T-helper 1 cell treated with Interleukin-12 subunit alpha and Interleukin-12 subunit beta and Interleukin-4 antibody, amounts not matched to agents 30 ng/mL and 1 ng/mL, for 36 hours (primary cell): ENCODE measurements at regions not wholly inside any gene's neighbourhood (a gene's known extent, or its start where the extent isn't known, plus 50 kb on each side); places are given as distances from the start of the nearest gene placed in this dataset.

Experiments used
- intact Hi-C: fragments of 100-400 bp; cut with micrococcal nuclease; formaldehyde crosslinking; loops from one replicate; pipeline ENCODE4 v1.15.1; 2024

- intact Hi-C loops = no loop called here
Measured at GRCh38 chr2:2565671-2566070, 234.6 kb upstream of the MYT1L start.

- intact Hi-C loops = no loop called here
Measured at GRCh38 chr2:2564300-2565078, 233.4 kb upstream of the MYT1L start.

- intact Hi-C loops = no loop called here
Measured at GRCh38 chr2:2563309-2563860, 232.3 kb upstream of the MYT1L start.

- intact Hi-C loops = no loop called here
Measured at GRCh38 chr2:2562867-2563266, 231.8 kb upstream of the MYT1L start.

- intact Hi-C loops = no loop called here
Measured at GRCh38 chr2:2561346-2562095, 230.4 kb upstream of the MYT1L start.

- intact Hi-C loops = no loop called here
Measured at GRCh38 chr2:2560374-2561015, 229.4 kb upstream of the MYT1L start.

GRCh38 chr2:2558476-2558875, 227.4 kb upstream of the MYT1L start:
- intact Hi-C loops = no loop called here

GRCh38 chr2:2557475-2557874, 226.4 kb upstream of the MYT1L start:
- intact Hi-C loops = no loop called here

GRCh38 chr2:2550856-2551255, 219.8 kb upstream of the MYT1L start:
- intact Hi-C loops = no loop called here

- intact Hi-C loops = no loop called here
Measured at GRCh38 chr2:2547911-2548310, 216.8 kb upstream of the MYT1L start.

GRCh38 chr2:2547451-2547850, 216.4 kb upstream of the MYT1L start:
- intact Hi-C loops = no loop called here

- intact Hi-C loops = no loop called here
Measured at GRCh38 chr2:2546046-2546445, 215.0 kb upstream of the MYT1L start.

GRCh38 chr2:2542966-2543611, 212.0 kb upstream of the MYT1L start:
- intact Hi-C loops = no loop called here

GRCh38 chr2:2542316-2542715, 211.2 kb upstream of the MYT1L start:
- intact Hi-C loops = no loop called here

- intact Hi-C loops = no loop called here
Measured at GRCh38 chr2:2540406-2540805, 209.3 kb upstream of the MYT1L start.

GRCh38 chr2:2536416-2537056, 205.5 kb upstream of the MYT1L start:
- intact Hi-C loops = no loop called here

GRCh38 chr2:2530334-2530733, 199.3 kb upstream of the MYT1L start:
- intact Hi-C loops = no loop called here

- intact Hi-C loops = no loop called here
Measured at GRCh38 chr2:2528846-2529245, 197.8 kb upstream of the MYT1L start.

- intact Hi-C loops = no loop called here
Measured at GRCh38 chr2:2527148-2527547, 196.1 kb upstream of the MYT1L start.

GRCh38 chr2:2524348-2524941, 193.4 kb upstream of the MYT1L start:
- intact Hi-C loops = no loop called here
